ENCODE measurements at regions not wholly inside any gene's neighbourhood (a gene's known extent, or its start where the extent isn't known, plus 50 kb on each side); places are given as distances from the start of the nearest gene placed in this dataset.

- no peaks in the 10 kb centered on the region; a peak in 2 of 7 replicates for H3K36me3 Mint-ChIP-seq (ENCODE audit: insufficient read depth in 1 of 3, low read depth in 3 of 3)
- H2AFZ ChIP-seq (ENCODE audit: low read length): no peak overlapping the region
Measured at GRCh38 chr10:22807238-22807637, 92.9 kb upstream of the PIP4K2A start.

More at GRCh38 chr10:22807238-22807637, 92.9 kb upstream of the PIP4K2A start:
- no peaks in the 10 kb centered on the region for H3K9me3 ChIP-seq (ENCODE audit: control insufficient read depth, low read depth, low read length)
- no peaks in the 10 kb centered on the region for H3K79me1 ChIP-seq (ENCODE audit: insufficient read depth, low read depth, low read length, poor library complexity, severe bottlenecking)
- H3K18ac ChIP-seq (ENCODE audit: insufficient read length, low read depth, low read length): no peak overlapping the region
- H3K4me1 ChIP-seq (ENCODE audit: insufficient read depth, low read length): no peaks in the 10 kb centered on the region
- no peak overlapping the region for H3K56ac ChIP-seq (ENCODE audit: insufficient read length, low read depth, low read length)
- no peaks in the 10 kb centered on the region for H3K27me3 ChIP-seq (ENCODE audit: insufficient read depth, low read length)
- H3K9me3 Mint-ChIP-seq: peaks cover 6 to 7% of the 10 kb centered on the region in 2 experiments
- H3K14ac ChIP-seq (ENCODE audit: insufficient read depth, low read length): no peak overlapping the region
- DNase-seq: no peak
- no peak overlapping the region for H2BK15ac ChIP-seq (ENCODE audit: low read depth, low read length)
- no peak overlapping the region for H3K23ac ChIP-seq (ENCODE audit: insufficient read length, low read depth, low read length)
- H3K23me2 ChIP-seq (ENCODE audit: insufficient read length, low read depth, low read length, poor library complexity, severe bottlenecking): no peaks in the 10 kb centered on the region
- no peak overlapping the region for H2BK20ac ChIP-seq (ENCODE audit: low read depth, low read length, poor library complexity, severe bottlenecking)
- no CpG with 5 or more reads among the region's 4 CpGs for WGBS (ENCODE audit: extremely low coverage, insufficient read length, low lambda C conversion rate)
- no peak overlapping the region for H3K4me3 Mint-ChIP-seq
- H2BK120ac ChIP-seq (ENCODE audit: low read depth, low read length, poor library complexity, severe bottlenecking): no peak overlapping the region
- H4K8ac ChIP-seq (replicated peaks; ENCODE audit: insufficient read length, low read depth, low read length): no peak overlapping the region
- no peak overlapping the region for H2AK5ac ChIP-seq (ENCODE audit: insufficient read length, low read length)
- no peak overlapping the region for H3K4me2 ChIP-seq (ENCODE audit: insufficient read depth, insufficient read length, low read length)
- H3K4ac ChIP-seq (ENCODE audit: low read depth, low read length): no peak overlapping the region
- no peaks in the 10 kb centered on the region for H3K79me2 ChIP-seq (ENCODE audit: insufficient read depth, low read length)
- peaks cover 47% of the 10 kb centered on the region for H3K27me3 Mint-ChIP-seq (ENCODE audit: low read depth)
- no peak overlapping the region for H3K27ac ChIP-seq (ENCODE audit: insufficient read length, low read depth, low read length)
- no peak overlapping the region for H4K5ac ChIP-seq (ENCODE audit: insufficient read length, low read depth, low read length)
- H3K9ac ChIP-seq (ENCODE audit: extremely low read depth, insufficient read length, low read length): no peak overlapping the region
- H4K91ac ChIP-seq (ENCODE audit: insufficient read length, low read depth, low read length): no peak overlapping the region
- no peak overlapping the region for H2BK12ac ChIP-seq (ENCODE audit: insufficient read length, low read depth, low read length)
- no peak overlapping the region for H3K27ac Mint-ChIP-seq
- peaks cover 10% of the 10 kb centered on the region in 2 experiments for H3K4me1 Mint-ChIP-seq
- H4K20me1 ChIP-seq (ENCODE audit: control insufficient read depth, insufficient read depth, insufficient read length): no peaks in the 10 kb centered on the region
- H3T11ph ChIP-seq (ENCODE audit: low read length): no peak overlapping the region
- no peak for TF ChIP-seq CTCF (conservative IDR thresholded peaks at IDR 0.05)
- H2BK5ac ChIP-seq (ENCODE audit: insufficient read length, low read length): no peak overlapping the region

Measured in H9 (cell line).